A549 (cell line): ENCODE measurements at regions not wholly inside any gene's neighbourhood (a gene's known extent, or its start where the extent isn't known, plus 50 kb on each side); places are given as distances from the start of the nearest gene placed in this dataset.

Source experiments
- ATAC-seq, 2 experiments: fragments of 200-7000 bp in 1 of 2; fragments of >200 bp in 1 of 2; cut with Nextera tagmentation in 1 of 2; cut with Tn5 transposase in 1 of 2; 3 replicates each; pipeline versions ENCODE4 v1.8.0 to v1.9.1; 2018 to 2020; ENCODE audit warnings: mild to moderate bottlenecking in 1 of 2, moderate library complexity in 1 of 2
- CTCF ChIA-PET: fragments of 300-600 bp; sonication (Branson Sonifier 250); formaldehyde crosslinking; extraction: SDS; loops from one replicate; lab custom pipeline; 2021; ENCODE audit warnings: antibody characterized with exemption, inconsistent platforms; lab: Yijun Ruan, JAX
- POLR2A ChIA-PET: fragments of 350-600 bp; formaldehyde crosslinking; extraction: SDS; loops from one replicate; lab custom pipeline; 2021; ENCODE audit warnings: antibody characterized with exemption, inconsistent platforms; lab: Yijun Ruan, JAX
- DNase-seq, 2 experiments: peaks; one replicate each; pipeline versions ENCODE4 v3.0.0 to v3.0.0-alpha.2; 2011 to 2016; ENCODE audit warnings: low read depth in 1 of 2, low spot score in 1 of 2
- FAIRE-seq: peaks from 2 replicates; lab custom pipeline; 2011; peaks lifted over from hg19 to GRCh38; lab: Jason Lieb, UNC
- H3K27ac ChIP-seq, 2 experiments: fragments of >200 bp; sonication (Bioruptor Twin); formaldehyde crosslinking; 3 replicates each; pipeline ENCODE4 v1.5.1; 2016 to 2017
- H3K4me1 ChIP-seq: fragments of >200 bp; sonication (Bioruptor Twin); formaldehyde crosslinking; 3 replicates; pipeline ENCODE4 v1.6.1; 2016
- H3K4me2 ChIP-seq: fragments of >200 bp; sonication (Bioruptor Twin); formaldehyde crosslinking; 3 replicates; pipeline ENCODE4 v1.6.1; 2016
- H3K4me3 ChIP-seq: fragments of >200 bp; sonication (Bioruptor Twin); formaldehyde crosslinking; 3 replicates; pipeline ENCODE4 v1.5.1; 2016
- H3K9me3 ChIP-seq: fragments of >200 bp; sonication (Bioruptor Twin); formaldehyde crosslinking; 3 replicates; pipeline ENCODE4 v1.6.1; 2016
- ATOH8 ChIP-seq: fragments of 250-450 bp; sonication (Bioruptor Pico); IDR thresholded peaks from 2 replicates; pipeline ENCODE4 v1.5.0; 2020; ENCODE audit warnings: low read depth, mild to moderate bottlenecking, moderate library complexity
- CBX2 ChIP-seq: fragments of 200-600 bp; sonication (generic); IDR thresholded peaks from 2 replicates; pipeline ENCODE4 v1.6.1; 2016; ENCODE audit warnings: low read depth, mild to moderate bottlenecking, borderline replicate concordance
- CBX8 ChIP-seq: fragments of 200-600 bp; sonication (generic); IDR thresholded peaks from 2 replicates; pipeline ENCODE4 v1.6.1; 2016
- CEBPB ChIP-seq, 2 experiments: fragments of >200 bp in 1 of 2; sonication (Bioruptor Twin) in 1 of 2; formaldehyde crosslinking in 1 of 2; IDR thresholded peaks; 2 replicates each; pipeline ENCODE4 v1.6.1; 2012 to 2016
- CTCF ChIP-seq: fragments of >200 bp; sonication (Bioruptor Twin); formaldehyde crosslinking; IDR thresholded peaks from 3 replicates; pipeline ENCODE4 v1.5.1; 2016
- EHF ChIP-seq: fragments of 250-450 bp; sonication (Bioruptor Pico); IDR thresholded peaks from 2 replicates; pipeline ENCODE4 v1.5.0; 2020; ENCODE audit warnings: mild to moderate bottlenecking
- EP300 ChIP-seq, 2 experiments: fragments of >200 bp; sonication (Bioruptor Twin); formaldehyde crosslinking; IDR thresholded peaks; 2 replicates in 1 of 2; 3 replicates in 1 of 2; pipeline ENCODE4 v1.6.1; 2016 to 2017
- ESRRA ChIP-seq: fragments of 150-350 bp; IDR thresholded peaks from 2 replicates; pipeline ENCODE4 v1.6.1; 2014; ENCODE audit warnings: mild to moderate bottlenecking, low read length, borderline replicate concordance
- HDAC2 ChIP-seq: fragments of 200-600 bp; sonication (generic); IDR thresholded peaks from 2 replicates; pipeline ENCODE4 v1.6.1; 2016
- HOXB13 ChIP-seq: fragments of 250-450 bp; sonication (Bioruptor Pico); IDR thresholded peaks from 2 replicates; pipeline ENCODE4 v1.5.0; 2020; ENCODE audit warnings: low read depth, mild to moderate bottlenecking, moderate library complexity
- HOXB5 ChIP-seq: fragments of 250-450 bp; sonication (Bioruptor Pico); IDR thresholded peaks from 2 replicates; pipeline ENCODE4 v1.5.0; 2020; ENCODE audit warnings: mild to moderate bottlenecking, moderate library complexity
- JUN ChIP-seq, 2 experiments: fragments of >200 bp; sonication (Bioruptor Twin); formaldehyde crosslinking; IDR thresholded peaks; 2 replicates in 1 of 2; 3 replicates in 1 of 2; pipeline ENCODE4 v1.6.1; 2016 to 2017
- KDM1A ChIP-seq: fragments of 200-600 bp; sonication (generic); IDR thresholded peaks from 2 replicates; pipeline ENCODE4 v1.6.1; 2016; ENCODE audit warnings: low read depth, mild to moderate bottlenecking
- KDM5A ChIP-seq: fragments of 200-600 bp; sonication (generic); IDR thresholded peaks from 2 replicates; pipeline ENCODE4 v1.6.1; 2016; ENCODE audit warnings: antibody characterized with exemption, mild to moderate bottlenecking
- RAD21 ChIP-seq, 2 experiments: fragments of >200 bp in 1 of 2; sonication (Bioruptor Twin) in 1 of 2; formaldehyde crosslinking in 1 of 2; IDR thresholded peaks in 1 of 2; conservative IDR thresholded peaks in 1 of 2; 2 replicates in 1 of 2; 3 replicates in 1 of 2; pipeline ENCODE4 v1.6.1; 2012 to 2018; ENCODE audit warnings: inconsistent platforms in 1 of 2
- RFX5 ChIP-seq: fragments of 450-650 bp; IDR thresholded peaks from 2 replicates; pipeline ENCODE4 v1.7.1; 2014; ENCODE audit warnings: antibody characterized with exemption, mild to moderate bottlenecking, moderate library complexity
- RNF2 ChIP-seq: fragments of 200-600 bp; sonication (generic); IDR thresholded peaks from 2 replicates; pipeline ENCODE4 v1.6.1; 2016; ENCODE audit warnings: low read depth, mild to moderate bottlenecking, antibody characterized with exemption, moderate library complexity, borderline replicate concordance
- TP53 ChIP-seq: fragments of 250-450 bp; sonication (Bioruptor Pico); IDR thresholded peaks from 2 replicates; pipeline ENCODE4 v1.5.0; 2021; ENCODE audit warnings: mild to moderate bottlenecking, moderate library complexity
- USF2 ChIP-seq: fragments of 450-650 bp; IDR thresholded peaks from 2 replicates; pipeline ENCODE4 v1.6.1; 2014; ENCODE audit warnings: antibody characterized with exemption
- ZFP36 ChIP-seq: fragments of 450-650 bp; IDR thresholded peaks from 2 replicates; pipeline ENCODE4 v1.6.1; 2014; ENCODE audit warnings: borderline replicate concordance; ENCODE audit not compliant: partially characterized antibody
- ZSCAN20 ChIP-seq: fragments of 250-450 bp; sonication (Bioruptor Pico); IDR thresholded peaks from 2 replicates; pipeline ENCODE4 v1.8.0; 2022; ENCODE audit warnings: mild to moderate bottlenecking, moderate library complexity
- WGBS: methylation state at CpG from one replicate; pipeline ENCODE4 v1.1.6; 2017; ENCODE audit errors: missing lambda C conversion rate; 5-methylcytosine and 5-hydroxymethylcytosine counted together
- TF ChIP-seq, protein P1 (sequence below): IDR thresholded peaks from 2 replicates; pipeline ENCODE4 v1.6.1; 2012
- TF ChIP-seq, protein P2 (sequence below): IDR thresholded peaks from 2 replicates; pipeline ENCODE4 v1.6.1; 2012; ENCODE audit warnings: low read depth, borderline replicate concordance
- TF ChIP-seq, protein P3 (sequence below): fragments of 200-600 bp; sonication (generic); IDR thresholded peaks from 2 replicates; pipeline ENCODE4 v1.6.1; 2016; ENCODE audit warnings: antibody characterized with exemption, mild to moderate bottlenecking, moderate library complexity

DNA sequence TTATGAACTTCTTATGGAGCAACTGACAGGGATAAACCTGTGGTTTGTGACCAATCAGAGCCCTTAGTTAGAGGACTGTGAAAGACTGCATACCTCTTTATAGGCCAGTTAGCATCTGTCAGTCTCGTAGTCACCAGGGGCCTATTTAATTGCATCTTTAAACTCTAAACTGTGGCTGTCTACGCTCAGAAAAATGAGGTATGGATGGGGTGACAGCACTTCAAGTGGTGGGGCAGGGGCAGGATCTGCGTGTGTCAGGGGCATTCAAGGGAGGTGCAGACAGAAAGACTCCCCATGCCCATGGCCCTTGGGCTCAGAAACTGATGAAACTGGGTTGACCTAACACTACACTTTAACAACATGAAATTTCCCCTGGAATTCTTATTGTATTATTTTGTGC lies 132.6 kb upstream of the TBCA start (continued):
- no peak for TF ChIP-seq RNF2

DNA sequence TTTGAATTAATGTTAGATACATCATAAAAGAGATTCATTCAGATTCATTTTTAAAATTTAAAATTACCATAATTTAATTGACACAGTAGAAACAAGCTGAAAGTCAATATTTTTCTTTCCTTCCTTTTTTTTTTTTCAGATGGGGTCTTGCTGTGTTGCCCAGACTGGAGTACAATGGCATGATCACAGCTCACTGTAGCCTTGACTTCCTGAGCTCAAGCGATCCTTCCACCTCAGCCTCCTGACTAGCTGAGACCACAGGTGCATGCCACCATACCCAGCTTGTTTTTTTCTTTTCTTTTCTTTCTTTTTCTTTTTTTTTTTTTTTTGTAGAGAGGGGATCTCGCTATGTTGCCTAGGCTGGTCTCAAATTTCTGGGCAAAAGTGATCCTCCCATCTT lies 131.6 kb upstream of the TBCA start:
- Histone ChIP-seq H3K4me2 (no peak overlapping the region), H3K27ac (no peak overlapping the region), H3K4me3 (no peak overlapping the region), H3K9me3 (no peaks in the 10 kb centered on the region), H3K4me1 (no peaks in the 10 kb centered on the region)
- no peak for ATAC-seq
- POLR2A ChIA-PET = no interaction called here
- TF ChIP-seq JUN (IDR thresholded peaks at IDR 0.05) = no peak
- TF ChIP-seq HOXB5 = no peak
- no peak for TF ChIP-seq KDM1A
- no peak for TF ChIP-seq CEBPB (IDR thresholded peaks at IDR 0.05)
- no peak for TF ChIP-seq ATOH8 (CRISPR knock-in tag)
- no peak for TF ChIP-seq RAD21 (conservative IDR thresholded peaks at IDR 0.05 in 1 of 2, IDR thresholded peaks at IDR 0.05 in 1 of 2)
- no peak for TF ChIP-seq ZSCAN20 (CRISPR knock-in tag)
- TF ChIP-seq, protein P1, sequence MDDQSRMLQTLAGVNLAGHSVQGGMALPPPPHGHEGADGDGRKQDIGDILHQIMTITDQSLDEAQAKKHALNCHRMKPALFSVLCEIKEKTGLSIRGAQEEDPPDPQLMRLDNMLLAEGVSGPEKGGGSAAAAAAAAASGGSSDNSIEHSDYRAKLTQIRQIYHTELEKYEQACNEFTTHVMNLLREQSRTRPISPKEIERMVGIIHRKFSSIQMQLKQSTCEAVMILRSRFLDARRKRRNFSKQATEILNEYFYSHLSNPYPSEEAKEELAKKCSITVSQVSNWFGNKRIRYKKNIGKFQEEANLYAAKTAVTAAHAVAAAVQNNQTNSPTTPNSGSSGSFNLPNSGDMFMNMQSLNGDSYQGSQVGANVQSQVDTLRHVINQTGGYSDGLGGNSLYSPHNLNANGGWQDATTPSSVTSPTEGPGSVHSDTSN = no peak
- TF ChIP-seq, protein P2, sequence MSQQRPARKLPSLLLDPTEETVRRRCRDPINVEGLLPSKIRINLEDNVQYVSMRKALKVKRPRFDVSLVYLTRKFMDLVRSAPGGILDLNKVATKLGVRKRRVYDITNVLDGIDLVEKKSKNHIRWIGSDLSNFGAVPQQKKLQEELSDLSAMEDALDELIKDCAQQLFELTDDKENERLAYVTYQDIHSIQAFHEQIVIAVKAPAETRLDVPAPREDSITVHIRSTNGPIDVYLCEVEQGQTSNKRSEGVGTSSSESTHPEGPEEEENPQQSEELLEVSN = no peak
- no peak for TF ChIP-seq EHF
- TF ChIP-seq CBX2 = no peak
- no peak for DNase-seq
- 80% methylated on average over 2 of the region's 2 CpGs for WGBS
- CTCF ChIA-PET = interaction anchor here (1.5 kb wide), 1 partner anchor 38 kb away, joined by 3 read pairs; no protein-coding TSS in a partner anchor
- no peak for FAIRE-seq

DNA sequence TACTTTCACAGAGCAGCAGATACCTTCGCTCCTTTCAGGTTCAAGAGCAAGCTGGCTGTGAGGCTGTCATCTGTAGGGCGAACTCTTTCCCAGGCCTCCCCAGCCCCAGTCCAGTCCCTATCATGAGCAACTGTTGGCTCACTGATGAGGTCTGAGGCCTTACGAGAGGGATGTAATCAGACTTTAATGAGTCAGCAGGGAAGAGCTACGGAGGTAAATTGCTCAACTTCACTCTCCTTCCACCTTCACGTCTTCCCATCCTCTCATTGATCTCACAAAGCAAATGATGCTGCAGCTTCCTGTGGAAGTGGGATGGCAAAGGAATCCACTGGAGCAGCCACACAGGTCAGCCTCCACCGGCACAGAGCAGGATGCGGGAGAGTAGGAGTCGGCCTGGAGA lies 130.7 kb upstream of the TBCA start:
- Histone ChIP-seq H3K9me3 (no peaks in the 10 kb centered on the region), H3K27ac (no peak overlapping the region), H3K4me2 (no peak overlapping the region), H3K4me1 (no peaks in the 10 kb centered on the region), H3K4me3 (no peak overlapping the region)
- ATAC-seq (no peak), DNase-seq (no peak), FAIRE-seq (no peak)
- 86% methylated on average over 8 of the region's 8 CpGs for WGBS
- CTCF ChIA-PET = interaction anchor here (1.5 to 1.8 kb wide), 2 partner anchors 26 to 75 kb away, joined by 3 read pairs; no protein-coding TSS in a partner anchor
- POLR2A ChIA-PET = no interaction called here
- TF ChIP-seq USF2 = no peak
- TF ChIP-seq HOXB13 (CRISPR knock-in tag) = no peak
- TF ChIP-seq EP300 (IDR thresholded peaks at IDR 0.05) = no peak
- TF ChIP-seq ZFP36 = no peak
- no peak for TF ChIP-seq CTCF
- no peak for TF ChIP-seq JUN (IDR thresholded peaks at IDR 0.05)
- no peak for TF ChIP-seq ZSCAN20 (CRISPR knock-in tag)
- no peak for TF ChIP-seq KDM5A
- no peak for TF ChIP-seq CBX8
- TF ChIP-seq RAD21 (conservative IDR thresholded peaks at IDR 0.05 in 1 of 2, IDR thresholded peaks at IDR 0.05 in 1 of 2) = no peak
- no peak for TF ChIP-seq TP53
- TF ChIP-seq, protein P3, sequence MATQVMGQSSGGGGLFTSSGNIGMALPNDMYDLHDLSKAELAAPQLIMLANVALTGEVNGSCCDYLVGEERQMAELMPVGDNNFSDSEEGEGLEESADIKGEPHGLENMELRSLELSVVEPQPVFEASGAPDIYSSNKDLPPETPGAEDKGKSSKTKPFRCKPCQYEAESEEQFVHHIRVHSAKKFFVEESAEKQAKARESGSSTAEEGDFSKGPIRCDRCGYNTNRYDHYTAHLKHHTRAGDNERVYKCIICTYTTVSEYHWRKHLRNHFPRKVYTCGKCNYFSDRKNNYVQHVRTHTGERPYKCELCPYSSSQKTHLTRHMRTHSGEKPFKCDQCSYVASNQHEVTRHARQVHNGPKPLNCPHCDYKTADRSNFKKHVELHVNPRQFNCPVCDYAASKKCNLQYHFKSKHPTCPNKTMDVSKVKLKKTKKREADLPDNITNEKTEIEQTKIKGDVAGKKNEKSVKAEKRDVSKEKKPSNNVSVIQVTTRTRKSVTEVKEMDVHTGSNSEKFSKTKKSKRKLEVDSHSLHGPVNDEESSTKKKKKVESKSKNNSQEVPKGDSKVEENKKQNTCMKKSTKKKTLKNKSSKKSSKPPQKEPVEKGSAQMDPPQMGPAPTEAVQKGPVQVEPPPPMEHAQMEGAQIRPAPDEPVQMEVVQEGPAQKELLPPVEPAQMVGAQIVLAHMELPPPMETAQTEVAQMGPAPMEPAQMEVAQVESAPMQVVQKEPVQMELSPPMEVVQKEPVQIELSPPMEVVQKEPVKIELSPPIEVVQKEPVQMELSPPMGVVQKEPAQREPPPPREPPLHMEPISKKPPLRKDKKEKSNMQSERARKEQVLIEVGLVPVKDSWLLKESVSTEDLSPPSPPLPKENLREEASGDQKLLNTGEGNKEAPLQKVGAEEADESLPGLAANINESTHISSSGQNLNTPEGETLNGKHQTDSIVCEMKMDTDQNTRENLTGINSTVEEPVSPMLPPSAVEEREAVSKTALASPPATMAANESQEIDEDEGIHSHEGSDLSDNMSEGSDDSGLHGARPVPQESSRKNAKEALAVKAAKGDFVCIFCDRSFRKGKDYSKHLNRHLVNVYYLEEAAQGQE = no peak
- no peak for TF ChIP-seq HOXB5
- TF ChIP-seq ESRRA = no peak
- TF ChIP-seq RFX5 = no peak
- TF ChIP-seq HDAC2 = no peak
